ENCODE measurements at regions not wholly inside any gene's neighbourhood (a gene's known extent, or its start where the extent isn't known, plus 50 kb on each side); places are given as distances from the start of the nearest gene placed in this dataset.

GRCh38 chr12:9323144-9323681, 115.0 kb upstream of the PZP start:
- H3K23ac ChIP-seq (ENCODE audit: low read depth, low read length): no peak overlapping the region
- H3K79me1 ChIP-seq (ENCODE audit: low read depth in 1 of 2, low read length in 2 of 2): no peaks in the 10 kb centered on the region
- H4K8ac ChIP-seq (ENCODE audit: low read depth in 2 of 2, low read length in 2 of 2): no peak overlapping the region
- H3K36me3 ChIP-seq (ENCODE audit: control insufficient read depth, insufficient read depth, low read length): no peaks in the 10 kb centered on the region
- H3K4me3 ChIP-seq (ENCODE audit: insufficient read depth, low read depth, low read length): no peak overlapping the region
- in situ Hi-C loops (cut with MboI; ENCODE audit: low sequenced_read_pairs): no loop called here
- no peak overlapping the region for H3K4ac ChIP-seq (ENCODE audit: low read depth, low read length)
- H2AFZ ChIP-seq (replicated peaks; ENCODE audit: low read length, poor library complexity): no peak overlapping the region
- no peak overlapping the region for H3K9ac ChIP-seq (ENCODE audit: low read depth, low read length)
- ATAC-seq (ENCODE audit: low read depth) (no peak), DNase-seq (no peak)
- intact Hi-C loops (cut with micrococcal nuclease): no loop called here
- H4K91ac ChIP-seq (ENCODE audit: insufficient read depth, low read depth, low read length): no peak overlapping the region
- H3K27ac ChIP-seq (ENCODE audit: insufficient read depth, low read length): no peak overlapping the region
- H3K4me1 ChIP-seq (ENCODE audit: control insufficient read depth, insufficient read depth, low read length): no peaks in the 10 kb centered on the region
- H3K9me1 ChIP-seq (ENCODE audit: insufficient read depth, low read length): no peaks in the 10 kb centered on the region
- H3K4me2 ChIP-seq (ENCODE audit: low read depth, low read length): no peak overlapping the region
- dilution Hi-C loops (cut with HindIII; ENCODE audit: low sequenced_read_pairs, unreplicated experiment): no loop called here
- H3K56ac ChIP-seq (ENCODE audit: extremely low read depth, insufficient read depth, low read length): no peak overlapping the region
- H2BK15ac ChIP-seq (ENCODE audit: low read depth, low read length): no peak overlapping the region
- H3K9me3 ChIP-seq (ENCODE audit: control insufficient read depth, insufficient read depth, low read length): no peaks in the 10 kb centered on the region
- H2BK20ac ChIP-seq (ENCODE audit: low read depth, low read length): no peak overlapping the region
- no peak for TF ChIP-seq RFX5 (IDR thresholded peaks at IDR 0.05; ENCODE audit: low read depth, low read length)
- TF ChIP-seq, protein P1, sequence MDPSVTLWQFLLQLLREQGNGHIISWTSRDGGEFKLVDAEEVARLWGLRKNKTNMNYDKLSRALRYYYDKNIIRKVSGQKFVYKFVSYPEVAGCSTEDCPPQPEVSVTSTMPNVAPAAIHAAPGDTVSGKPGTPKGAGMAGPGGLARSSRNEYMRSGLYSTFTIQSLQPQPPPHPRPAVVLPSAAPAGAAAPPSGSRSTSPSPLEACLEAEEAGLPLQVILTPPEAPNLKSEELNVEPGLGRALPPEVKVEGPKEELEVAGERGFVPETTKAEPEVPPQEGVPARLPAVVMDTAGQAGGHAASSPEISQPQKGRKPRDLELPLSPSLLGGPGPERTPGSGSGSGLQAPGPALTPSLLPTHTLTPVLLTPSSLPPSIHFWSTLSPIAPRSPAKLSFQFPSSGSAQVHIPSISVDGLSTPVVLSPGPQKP (IDR thresholded peaks at IDR 0.05; ENCODE audit: borderline replicate concordance, low read depth, low read length): no peak
- no peak for TF ChIP-seq MAZ (IDR thresholded peaks at IDR 0.05; ENCODE audit: borderline replicate concordance, low read depth, low read length)
- H3K18ac ChIP-seq (ENCODE audit: low read depth, low read length): no peak overlapping the region
- no peak overlapping the region for H2AK5ac ChIP-seq (ENCODE audit: low read depth, low read length)
- H2BK5ac ChIP-seq (ENCODE audit: low read depth, low read length, poor library complexity, severe bottlenecking): no peak overlapping the region
- H2AK9ac ChIP-seq (replicated peaks; ENCODE audit: low read depth, low read length, poor library complexity): no peak overlapping the region
- no peak overlapping the region for H3K14ac ChIP-seq (replicated peaks; ENCODE audit: low read depth, low read length)
- no peaks in the 10 kb centered on the region for H4K20me1 ChIP-seq (ENCODE audit: insufficient read depth, low read length)
- no TSS peak for BruUV-seq (replicated peaks)
- peaks cover 7% of the 10 kb centered on the region for H3K27me3 ChIP-seq (ENCODE audit: control insufficient read depth, insufficient read depth, low read length)
- ChIA-PET POLR2A (ENCODE audit: unreplicated experiment) (no interaction called here), CTCF (no interaction called here)
- no peak overlapping the region for H2BK120ac ChIP-seq (ENCODE audit: low read depth, low read length)
- 72% methylated on average over 2 of the region's 5 CpGs; no CpG with 5 or more reads in 1 of the 2 experiments for WGBS, 2 experiments (ENCODE audit: extremely low coverage in 2 of 2, insufficient read length in 1 of 2)
- no peak overlapping the region for H4K5ac ChIP-seq (ENCODE audit: low read depth, low read length)
